GM12865 (cell line): ENCODE measurements at regions not wholly inside any gene's neighbourhood (a gene's known extent, or its start where the extent isn't known, plus 50 kb on each side); places are given as distances from the start of the nearest gene placed in this dataset.
"Not testable (repeated sequence)": the region's sequence is repeated elsewhere in the genome, so short reads cannot be mapped to it uniquely, and the experiment has no call there.

Experiments used
- DNase-seq: peaks from one replicate; pipeline ENCODE4 v3.0.0; 2010; ENCODE audit warnings: low read depth
- H3K4me3 ChIP-seq: 2 replicates; pipeline ENCODE4 v1.5.1; 2011; ENCODE audit warnings: mild to moderate bottlenecking, low read depth, low read length, control low read depth
- TF ChIP-seq, protein P1 (sequence below): IDR thresholded peaks from 2 replicates; pipeline ENCODE4 v1.5.1; 2011; ENCODE audit warnings: low read length, control low read depth, low read depth, inconsistent platforms; ENCODE audit not compliant: insufficient read depth; ENCODE audit errors: missing control alignments

DNA sequence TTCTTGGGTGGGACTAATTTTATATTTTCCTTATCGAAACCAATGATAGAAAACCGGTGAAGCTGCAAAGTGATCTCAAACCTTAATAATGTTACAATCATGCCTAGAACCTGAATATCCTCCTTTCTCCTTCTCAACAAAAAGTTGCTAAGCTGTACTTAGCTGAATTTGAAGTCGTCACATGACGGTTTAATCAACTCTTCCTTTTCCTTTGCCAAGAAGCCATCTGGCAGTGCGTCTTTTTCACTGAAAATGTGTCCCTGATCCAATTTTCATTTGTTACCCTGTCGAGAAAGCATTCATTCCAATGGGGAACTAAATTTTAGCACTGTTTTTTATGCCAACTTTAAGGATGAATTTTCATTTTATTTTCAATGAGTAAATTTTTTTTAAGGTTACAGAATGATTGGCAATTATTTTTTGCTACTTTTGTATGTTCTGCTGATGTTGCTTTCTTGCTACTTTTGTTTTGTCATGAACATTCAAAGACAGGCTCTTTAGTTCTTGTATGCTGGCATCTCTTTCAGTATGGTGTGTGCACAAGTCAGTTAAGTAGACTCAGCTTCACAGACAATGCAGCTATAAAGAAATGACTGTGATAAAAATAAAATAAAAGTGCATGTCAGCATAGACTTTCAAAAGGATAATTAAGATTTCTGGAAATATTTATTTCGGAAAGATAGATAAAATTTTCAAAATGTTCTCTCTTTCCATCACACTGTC, 980.0 kb downstream of the DNAJB9 start:
- DNase-seq: no peak
- TF ChIP-seq, protein P1, sequence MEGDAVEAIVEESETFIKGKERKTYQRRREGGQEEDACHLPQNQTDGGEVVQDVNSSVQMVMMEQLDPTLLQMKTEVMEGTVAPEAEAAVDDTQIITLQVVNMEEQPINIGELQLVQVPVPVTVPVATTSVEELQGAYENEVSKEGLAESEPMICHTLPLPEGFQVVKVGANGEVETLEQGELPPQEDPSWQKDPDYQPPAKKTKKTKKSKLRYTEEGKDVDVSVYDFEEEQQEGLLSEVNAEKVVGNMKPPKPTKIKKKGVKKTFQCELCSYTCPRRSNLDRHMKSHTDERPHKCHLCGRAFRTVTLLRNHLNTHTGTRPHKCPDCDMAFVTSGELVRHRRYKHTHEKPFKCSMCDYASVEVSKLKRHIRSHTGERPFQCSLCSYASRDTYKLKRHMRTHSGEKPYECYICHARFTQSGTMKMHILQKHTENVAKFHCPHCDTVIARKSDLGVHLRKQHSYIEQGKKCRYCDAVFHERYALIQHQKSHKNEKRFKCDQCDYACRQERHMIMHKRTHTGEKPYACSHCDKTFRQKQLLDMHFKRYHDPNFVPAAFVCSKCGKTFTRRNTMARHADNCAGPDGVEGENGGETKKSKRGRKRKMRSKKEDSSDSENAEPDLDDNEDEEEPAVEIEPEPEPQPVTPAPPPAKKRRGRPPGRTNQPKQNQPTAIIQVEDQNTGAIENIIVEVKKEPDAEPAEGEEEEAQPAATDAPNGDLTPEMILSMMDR: no peak
- H3K4me3 ChIP-seq: no peak overlapping the region

DNA sequence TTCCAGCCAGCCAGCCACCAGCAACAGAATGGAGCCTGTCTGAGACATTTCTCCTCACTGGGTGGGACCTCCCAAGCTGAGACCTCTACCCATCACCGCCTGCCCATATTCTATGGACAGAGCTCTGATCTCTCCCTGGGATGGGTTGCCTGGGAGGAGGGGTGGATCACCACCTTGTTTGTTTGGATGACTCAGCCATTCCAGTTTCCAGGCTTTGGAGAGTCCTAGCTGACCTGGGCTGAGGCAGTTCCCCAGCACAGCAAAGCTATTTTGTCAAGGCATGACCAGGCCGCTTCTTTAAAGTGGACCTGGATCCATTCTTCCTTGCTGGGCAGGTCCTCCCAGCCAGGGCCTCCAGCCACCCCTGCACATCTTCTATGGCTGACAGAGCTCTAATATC, 982.3 kb downstream of the DNAJB9 start:
- no peak for DNase-seq
- no peak overlapping the region for H3K4me3 ChIP-seq
- TF ChIP-seq, protein P1: no peak

DNA sequence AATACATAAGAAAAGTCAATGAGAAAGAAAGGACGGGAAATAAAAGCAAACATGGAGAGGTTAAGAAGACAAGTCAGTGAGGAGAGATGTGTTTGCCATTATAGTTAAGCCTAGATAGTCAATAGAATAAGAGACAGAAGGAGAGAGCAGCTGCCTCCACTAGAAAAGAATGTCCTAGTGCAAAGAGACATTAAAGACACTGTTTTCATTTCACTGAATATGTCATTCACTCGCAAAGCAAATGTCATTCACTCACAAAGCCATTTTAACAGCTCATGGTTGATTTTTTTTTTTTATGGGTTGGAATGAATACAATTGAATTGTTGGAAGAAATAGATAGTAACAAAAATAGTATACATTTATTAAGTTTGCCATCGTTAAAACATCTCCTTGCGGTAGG, 1007.6 kb downstream of the DNAJB9 start:
- TF ChIP-seq, protein P1: no peak
- DNase-seq: no peak
- H3K4me3 ChIP-seq: no peak overlapping the region

DNA sequence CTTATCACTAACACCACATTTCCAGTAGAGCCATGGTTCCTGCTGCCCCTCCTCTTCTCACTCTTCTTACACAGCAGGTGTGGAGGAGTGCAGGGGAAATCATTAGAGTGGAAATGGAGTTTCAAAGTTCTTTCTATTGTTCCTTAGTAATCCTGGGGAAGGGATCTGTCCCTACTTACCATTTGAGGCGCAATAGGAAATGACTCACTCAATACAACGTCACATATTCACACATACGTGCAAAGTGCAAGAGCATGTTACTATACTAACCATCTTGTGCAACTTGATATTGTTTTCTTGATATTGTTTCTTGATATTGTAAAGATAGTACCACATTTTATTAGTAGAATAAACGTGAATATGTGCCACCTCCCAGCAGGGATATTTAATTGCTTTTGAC, 1010.2 kb downstream of the DNAJB9 start:
- no peak overlapping the region for H3K4me3 ChIP-seq
- TF ChIP-seq, protein P1: no peak
- DNase-seq: no peak

DNA sequence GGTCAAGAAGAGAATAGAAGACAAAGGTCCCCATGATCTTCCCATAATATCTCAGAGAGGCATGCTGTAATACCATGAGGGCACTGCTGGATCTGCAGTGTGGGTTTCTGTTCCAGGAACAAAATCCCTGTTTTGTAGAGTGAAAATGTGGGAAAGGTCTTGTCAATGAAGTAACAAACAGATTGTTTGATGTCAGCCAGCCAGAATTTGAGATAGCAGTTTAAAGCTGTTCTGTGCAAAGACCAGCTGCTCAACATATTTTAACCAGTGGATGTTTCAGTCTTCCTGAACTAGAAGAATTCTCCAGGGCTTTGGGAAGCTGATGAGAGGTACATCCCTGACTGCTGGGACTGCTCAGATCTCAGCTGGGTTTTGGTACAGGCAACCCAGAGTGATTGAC, 1012.5 kb downstream of the DNAJB9 start:
- TF ChIP-seq, protein P1: no peak
- H3K4me3 ChIP-seq: no peak overlapping the region
- DNase-seq: no peak

DNA sequence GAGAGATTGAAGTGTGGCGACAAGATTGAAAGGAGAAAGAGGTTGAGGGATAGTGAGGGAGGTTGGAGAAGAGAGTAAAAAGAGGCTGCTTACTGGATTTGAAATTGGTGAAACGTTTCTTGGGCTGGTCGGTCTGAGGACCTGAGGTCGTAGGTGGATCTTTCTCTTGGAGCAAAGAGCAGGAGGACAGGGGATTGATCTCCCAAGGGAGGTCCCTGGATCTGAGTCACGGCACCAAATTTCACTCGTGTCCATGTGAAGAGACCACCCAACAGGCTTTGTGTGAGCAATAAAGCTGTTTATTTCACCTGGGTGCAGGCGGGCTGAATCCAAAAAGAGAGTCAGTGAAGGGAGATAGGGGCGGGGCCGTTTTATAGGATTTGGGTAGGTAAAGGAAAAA, 1027.3 kb downstream of the DNAJB9 start:
- not testable (repeated sequence) for DNase-seq, H3K4me3 ChIP-seq

DNA sequence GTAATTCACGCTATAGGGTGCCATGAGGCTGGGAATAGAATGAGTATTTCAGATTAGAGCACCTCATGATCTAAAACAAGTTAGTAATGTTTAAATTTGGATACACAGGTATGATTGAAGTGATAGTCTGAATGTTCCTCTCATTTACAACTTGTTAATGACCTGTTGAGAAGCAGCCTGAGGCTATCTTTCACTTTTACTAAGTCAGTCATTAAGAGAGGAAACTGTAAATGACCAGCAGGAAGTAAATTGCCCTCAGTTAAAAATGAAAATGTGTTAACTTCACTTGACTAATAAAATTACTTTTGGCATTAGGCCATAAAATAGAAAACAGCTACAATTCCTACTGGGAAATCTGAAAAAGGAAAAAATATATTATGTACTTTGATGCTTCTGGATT, 1042.0 kb downstream of the DNAJB9 start:
- no peak for DNase-seq
- no peak overlapping the region for H3K4me3 ChIP-seq
- TF ChIP-seq, protein P1: no peak
